ENCODE measurements at regions not wholly inside any gene's neighbourhood (a gene's known extent, or its start where the extent isn't known, plus 50 kb on each side); places are given as distances from the start of the nearest gene placed in this dataset.

DNA sequence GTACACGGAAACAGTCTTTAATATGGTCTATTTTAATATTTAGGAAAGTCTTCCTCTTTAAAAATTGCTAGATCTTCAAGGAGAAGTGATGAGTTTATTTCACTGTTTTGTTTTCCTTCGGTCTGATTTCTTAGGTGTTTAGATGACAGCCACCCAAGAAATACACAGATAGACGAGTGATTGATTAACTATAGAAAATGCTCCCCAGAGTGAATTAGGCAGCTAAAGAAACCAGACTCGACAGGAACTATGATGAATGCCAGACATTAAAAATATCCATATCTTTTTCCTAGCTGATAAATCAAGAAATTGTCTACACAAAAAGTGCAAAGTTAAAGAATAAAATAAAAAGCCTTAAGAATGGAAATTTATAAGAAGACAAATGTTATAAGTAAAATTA, 888.7 kb upstream of the CNTNAP5 start:
- TF ChIP-seq EZH2phosphoT487 (IDR thresholded peaks at IDR 0.05; ENCODE audit: borderline replicate concordance, low read length) = no peak
- TF ChIP-seq, protein P1, sequence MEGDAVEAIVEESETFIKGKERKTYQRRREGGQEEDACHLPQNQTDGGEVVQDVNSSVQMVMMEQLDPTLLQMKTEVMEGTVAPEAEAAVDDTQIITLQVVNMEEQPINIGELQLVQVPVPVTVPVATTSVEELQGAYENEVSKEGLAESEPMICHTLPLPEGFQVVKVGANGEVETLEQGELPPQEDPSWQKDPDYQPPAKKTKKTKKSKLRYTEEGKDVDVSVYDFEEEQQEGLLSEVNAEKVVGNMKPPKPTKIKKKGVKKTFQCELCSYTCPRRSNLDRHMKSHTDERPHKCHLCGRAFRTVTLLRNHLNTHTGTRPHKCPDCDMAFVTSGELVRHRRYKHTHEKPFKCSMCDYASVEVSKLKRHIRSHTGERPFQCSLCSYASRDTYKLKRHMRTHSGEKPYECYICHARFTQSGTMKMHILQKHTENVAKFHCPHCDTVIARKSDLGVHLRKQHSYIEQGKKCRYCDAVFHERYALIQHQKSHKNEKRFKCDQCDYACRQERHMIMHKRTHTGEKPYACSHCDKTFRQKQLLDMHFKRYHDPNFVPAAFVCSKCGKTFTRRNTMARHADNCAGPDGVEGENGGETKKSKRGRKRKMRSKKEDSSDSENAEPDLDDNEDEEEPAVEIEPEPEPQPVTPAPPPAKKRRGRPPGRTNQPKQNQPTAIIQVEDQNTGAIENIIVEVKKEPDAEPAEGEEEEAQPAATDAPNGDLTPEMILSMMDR (IDR thresholded peaks at IDR 0.05; ENCODE audit: low read depth, low read length, poor library complexity, severe bottlenecking) = no peak
- H3K9me3 ChIP-seq (ENCODE audit: control insufficient read depth, insufficient read depth, low read length) = no peaks in the 10 kb centered on the region
- no peaks in the 10 kb centered on the region for H3K4me1 ChIP-seq (ENCODE audit: control insufficient read depth, low read length)
- no peaks in the 10 kb centered on the region for H3K36me3 ChIP-seq (ENCODE audit: control insufficient read depth, low read length)
- no peak overlapping the region for H3K4me2 ChIP-seq (ENCODE audit: low read length)
- no peaks in the 10 kb centered on the region for H3K9me2 ChIP-seq (replicated peaks; ENCODE audit: control insufficient read depth, low read length)
- no peaks in the 10 kb centered on the region for H3F3A ChIP-seq (ENCODE audit: control insufficient read depth, insufficient read depth)
- no peak overlapping the region for H3K4me3 ChIP-seq (ENCODE audit: low read length)
- H3K27ac ChIP-seq (ENCODE audit: low read depth, low read length) = no peak overlapping the region
- no peaks in the 10 kb centered on the region for H3K27me3 ChIP-seq (ENCODE audit: control insufficient read depth, low read length)
- H3K79me2 ChIP-seq (ENCODE audit: control insufficient read depth, low read length) = no peaks in the 10 kb centered on the region
- no peaks in the 10 kb centered on the region for H4K20me1 ChIP-seq (ENCODE audit: control insufficient read depth, insufficient read depth, low read depth, low read length)

DNA sequence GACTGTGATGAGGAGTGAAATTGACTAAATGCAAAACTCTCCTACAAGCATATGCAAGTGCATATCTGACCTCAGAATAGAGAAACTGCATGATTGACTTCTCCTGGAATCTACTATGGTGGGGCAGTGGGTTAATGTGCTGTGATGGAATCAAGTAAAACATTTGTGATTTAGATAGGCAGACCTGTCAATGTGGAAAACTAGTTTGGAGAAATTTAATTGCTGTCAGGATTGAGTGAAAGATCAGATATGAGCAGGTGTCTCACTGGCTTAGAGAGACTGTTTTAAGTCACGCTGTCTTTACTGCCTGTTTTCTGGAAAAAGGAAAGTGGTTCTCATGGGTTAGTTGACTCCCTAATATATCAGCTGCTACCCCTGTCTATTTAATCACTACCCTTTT, 881.0 kb upstream of the CNTNAP5 start:
- H3K27me3 ChIP-seq (ENCODE audit: control insufficient read depth, low read length) = no peaks in the 10 kb centered on the region
- no peak overlapping the region for H3K27ac ChIP-seq (ENCODE audit: low read depth, low read length)
- no peaks in the 10 kb centered on the region for H3K9me3 ChIP-seq (ENCODE audit: control insufficient read depth, insufficient read depth, low read length)
- H3K4me3 ChIP-seq (ENCODE audit: low read length) = no peak overlapping the region
- no peak overlapping the region for H3K4me2 ChIP-seq (ENCODE audit: low read length)
- H3K4me1 ChIP-seq (ENCODE audit: control insufficient read depth, low read length) = no peaks in the 10 kb centered on the region
- no peaks in the 10 kb centered on the region for H3K9me2 ChIP-seq (replicated peaks; ENCODE audit: control insufficient read depth, low read length)
- H3F3A ChIP-seq (ENCODE audit: control insufficient read depth, insufficient read depth) = no peaks in the 10 kb centered on the region
- TF ChIP-seq, protein P1 (IDR thresholded peaks at IDR 0.05; ENCODE audit: low read depth, low read length, poor library complexity, severe bottlenecking) = no peak
- TF ChIP-seq EZH2phosphoT487 (IDR thresholded peaks at IDR 0.05; ENCODE audit: borderline replicate concordance, low read length) = no peak
- H3K79me2 ChIP-seq (ENCODE audit: control insufficient read depth, low read length) = no peaks in the 10 kb centered on the region
- H3K36me3 ChIP-seq (ENCODE audit: control insufficient read depth, low read length) = no peaks in the 10 kb centered on the region
- H4K20me1 ChIP-seq (ENCODE audit: control insufficient read depth, insufficient read depth, low read depth, low read length) = no peaks in the 10 kb centered on the region

DNA sequence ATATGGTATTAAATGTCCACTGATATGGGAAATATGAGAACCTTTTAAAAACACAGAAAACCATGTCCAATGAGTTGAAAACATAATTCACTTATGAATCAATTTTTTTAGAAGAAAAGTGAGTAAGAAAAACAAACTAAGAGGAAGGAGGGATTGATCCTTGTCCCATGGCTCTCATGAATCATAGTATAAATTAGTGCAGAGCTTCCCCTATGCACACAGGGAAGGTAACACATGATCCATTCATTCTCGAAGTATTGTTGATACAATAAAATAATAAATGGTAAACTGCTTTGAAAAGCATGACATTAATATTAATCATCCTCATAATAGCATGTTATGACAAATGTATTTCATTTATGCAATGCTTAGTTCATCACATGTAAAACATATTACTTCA, 872.0 kb upstream of the CNTNAP5 start:
- Histone ChIP-seq H3K27ac (ENCODE audit: low read depth, low read length) (no peak overlapping the region), H3K9me3 (ENCODE audit: control insufficient read depth, insufficient read depth, low read length) (no peaks in the 10 kb centered on the region), H3K4me3 (ENCODE audit: low read length) (no peak overlapping the region), H3K4me2 (ENCODE audit: low read length) (no peak overlapping the region), H3K36me3 (ENCODE audit: control insufficient read depth, low read length) (no peaks in the 10 kb centered on the region), H3K4me1 (ENCODE audit: control insufficient read depth, low read length) (no peaks in the 10 kb centered on the region), H3F3A (ENCODE audit: control insufficient read depth, insufficient read depth) (no peaks in the 10 kb centered on the region), H3K9me2 (replicated peaks; ENCODE audit: control insufficient read depth, low read length) (no peaks in the 10 kb centered on the region), H3K27me3 (ENCODE audit: control insufficient read depth, low read length) (no peaks in the 10 kb centered on the region), H4K20me1 (ENCODE audit: control insufficient read depth, insufficient read depth, low read depth, low read length) (no peaks in the 10 kb centered on the region), H3K79me2 (ENCODE audit: control insufficient read depth, low read length) (no peaks in the 10 kb centered on the region)
- TF ChIP-seq EZH2phosphoT487 (IDR thresholded peaks at IDR 0.05; ENCODE audit: borderline replicate concordance, low read length) = no peak
- TF ChIP-seq, protein P1 (IDR thresholded peaks at IDR 0.05; ENCODE audit: low read depth, low read length, poor library complexity, severe bottlenecking) = no peak

DNA sequence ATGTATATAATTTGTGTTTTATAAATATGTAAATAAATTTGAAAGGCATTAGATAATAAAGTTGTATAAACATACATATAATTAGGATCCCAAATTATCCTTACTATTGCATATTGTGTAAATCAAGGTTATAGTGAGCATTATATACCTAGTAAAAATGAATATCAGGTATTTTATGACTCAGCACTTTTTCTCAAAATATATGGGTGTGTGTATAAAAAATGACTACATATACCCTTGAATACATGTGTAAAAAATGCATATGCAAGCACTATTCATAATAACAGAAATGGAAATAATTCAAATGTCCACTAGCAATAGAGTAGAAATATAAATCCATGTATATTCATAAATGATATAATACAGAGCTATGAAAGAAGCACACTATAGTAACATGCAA, 870.9 kb upstream of the CNTNAP5 start:
- H3K4me2 ChIP-seq (ENCODE audit: low read length) = no peak overlapping the region
- H3K79me2 ChIP-seq (ENCODE audit: control insufficient read depth, low read length) = no peaks in the 10 kb centered on the region
- no peaks in the 10 kb centered on the region for H3K27me3 ChIP-seq (ENCODE audit: control insufficient read depth, low read length)
- H3K27ac ChIP-seq (ENCODE audit: low read depth, low read length) = no peak overlapping the region
- H3K4me3 ChIP-seq (ENCODE audit: low read length) = no peak overlapping the region
- H3K9me2 ChIP-seq (replicated peaks; ENCODE audit: control insufficient read depth, low read length) = no peaks in the 10 kb centered on the region
- no peaks in the 10 kb centered on the region for H3K36me3 ChIP-seq (ENCODE audit: control insufficient read depth, low read length)
- H4K20me1 ChIP-seq (ENCODE audit: control insufficient read depth, insufficient read depth, low read depth, low read length) = no peaks in the 10 kb centered on the region
- TF ChIP-seq, protein P1 (IDR thresholded peaks at IDR 0.05; ENCODE audit: low read depth, low read length, poor library complexity, severe bottlenecking) = no peak
- no peaks in the 10 kb centered on the region for H3K9me3 ChIP-seq (ENCODE audit: control insufficient read depth, insufficient read depth, low read length)
- H3F3A ChIP-seq (ENCODE audit: control insufficient read depth, insufficient read depth) = no peaks in the 10 kb centered on the region
- no peaks in the 10 kb centered on the region for H3K4me1 ChIP-seq (ENCODE audit: control insufficient read depth, low read length)
